Mesothelial cell of epicardium (in vitro differentiated cells): ENCODE measurements at regions not wholly inside any gene's neighbourhood (a gene's known extent, or its start where the extent isn't known, plus 50 kb on each side); places are given as distances from the start of the nearest gene placed in this dataset.

ENCODE experiments used
- DNase-seq, 2 experiments: peaks; one replicate each; pipeline ENCODE4 v3.0.0; 2021; ENCODE audit warnings: low spot score in 2 of 2; ENCODE audit not compliant: unreplicated experiment in 2 of 2
- H3K27ac Mint-ChIP-seq: 2 replicates; pipeline ENCODE4 v1.8.0; 2021; ENCODE audit warnings: mixed read lengths
- H3K27me3 Mint-ChIP-seq: 2 replicates; pipeline ENCODE4 v1.8.0; 2021; ENCODE audit warnings: low read depth, mixed read lengths
- H3K36me3 Mint-ChIP-seq: 2 replicates; pipeline ENCODE4 v1.8.0; 2021; ENCODE audit warnings: mixed read lengths
- H3K4me1 Mint-ChIP-seq: 2 replicates; pipeline ENCODE4 v1.8.0; 2021; ENCODE audit warnings: mixed read lengths
- H3K4me3 Mint-ChIP-seq: 2 replicates; pipeline ENCODE4 v1.8.0; 2021; ENCODE audit warnings: mild to moderate bottlenecking, moderate library complexity, mixed read lengths
- H3K9me3 Mint-ChIP-seq: 2 replicates; pipeline ENCODE4 v1.8.0; 2021; ENCODE audit warnings: mixed read lengths
- CTCF ChIP-seq: fragments of 200-600 bp; sonication (generic); IDR thresholded peaks from one replicate; pipeline ENCODE4 v1.5.0; 2021; ENCODE audit warnings: antibody characterized with exemption; ENCODE audit not compliant: unreplicated experiment

DNA sequence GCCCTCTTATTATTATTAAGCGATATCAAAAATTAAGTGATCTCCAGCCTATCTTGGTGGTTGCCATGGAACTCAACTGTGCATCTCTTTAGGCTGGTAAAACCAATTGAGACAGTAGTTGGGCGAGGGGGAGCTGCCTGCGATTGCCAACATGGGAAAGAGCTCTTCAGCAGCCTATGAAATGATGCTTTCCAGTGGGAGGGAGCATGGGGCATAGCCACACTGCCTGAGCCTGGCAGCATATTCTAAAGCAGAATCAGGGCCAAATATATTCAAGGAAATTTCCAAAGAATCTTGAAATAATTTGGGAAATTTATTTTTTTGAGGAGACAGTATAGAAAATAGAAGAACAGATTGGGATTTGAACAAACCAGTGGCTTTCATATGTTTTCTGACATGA lies 126.9 kb upstream of the DNAH14 start:
- TF ChIP-seq CTCF = no peak

DNA sequence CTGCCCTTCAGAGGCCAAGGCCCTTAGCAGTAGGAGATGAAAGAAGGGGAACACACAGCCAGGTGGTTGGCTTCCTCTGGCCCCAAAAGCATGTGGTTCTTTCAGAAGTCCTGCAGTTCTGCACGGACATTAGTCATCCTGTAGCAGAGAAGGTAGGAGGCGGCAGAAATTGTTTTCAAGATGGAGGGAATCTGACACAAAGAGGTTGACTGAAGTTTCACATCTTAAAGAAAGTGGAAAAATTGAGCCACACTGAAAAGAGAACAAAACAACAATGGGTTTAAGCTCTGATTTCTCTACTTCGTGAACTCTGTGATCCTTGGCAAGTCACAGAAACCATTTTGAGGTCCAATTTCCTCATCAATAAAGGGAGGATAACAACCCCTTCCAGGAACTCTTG lies 125.3 kb upstream of the DNAH14 start:
- Mint-ChIP-seq H3K4me3 (no peak overlapping the region), H3K27me3 (peaks cover 11% of the 10 kb centered on the region), H3K4me1 (no peaks in the 10 kb centered on the region), H3K9me3 (peaks cover 2% of the 10 kb centered on the region), H3K36me3 (no peaks in the 10 kb centered on the region), H3K27ac (no peak overlapping the region)
- no peak for DNase-seq
- no peak for TF ChIP-seq CTCF

More for the DNA sequence above, 126.9 kb upstream of the DNAH14 start:
- no peak overlapping the region for H3K27ac Mint-ChIP-seq
- no peak for DNase-seq
- H3K4me1 Mint-ChIP-seq = no peaks in the 10 kb centered on the region
- H3K4me3 Mint-ChIP-seq = no peak overlapping the region
- H3K9me3 Mint-ChIP-seq = no peaks in the 10 kb centered on the region
- peaks cover 11% of the 10 kb centered on the region for H3K27me3 Mint-ChIP-seq
- no peaks in the 10 kb centered on the region for H3K36me3 Mint-ChIP-seq

DNA sequence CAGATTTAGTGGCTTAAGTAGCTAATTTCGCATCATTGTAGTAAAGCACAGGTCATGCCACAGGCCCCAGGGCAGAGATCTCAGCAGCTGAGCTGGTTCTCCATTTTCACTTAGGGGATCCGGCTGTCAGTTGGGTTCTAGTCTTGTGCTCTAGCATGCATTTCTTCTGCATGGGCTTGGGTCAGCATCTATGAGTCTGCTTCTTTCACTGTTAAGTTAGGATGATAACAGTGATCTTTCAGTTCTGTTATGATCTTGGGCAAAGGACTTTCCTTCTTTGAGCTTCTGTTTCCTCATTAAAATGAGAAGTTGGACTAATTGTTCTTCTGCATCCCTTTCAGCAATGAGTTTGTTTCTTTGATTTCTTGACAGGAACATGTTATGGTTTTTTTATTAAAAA lies 123.6 kb upstream of the DNAH14 start:
- no peak overlapping the region for H3K4me3 Mint-ChIP-seq
- no peak for TF ChIP-seq CTCF
- no peaks in the 10 kb centered on the region for H3K36me3 Mint-ChIP-seq

DNA sequence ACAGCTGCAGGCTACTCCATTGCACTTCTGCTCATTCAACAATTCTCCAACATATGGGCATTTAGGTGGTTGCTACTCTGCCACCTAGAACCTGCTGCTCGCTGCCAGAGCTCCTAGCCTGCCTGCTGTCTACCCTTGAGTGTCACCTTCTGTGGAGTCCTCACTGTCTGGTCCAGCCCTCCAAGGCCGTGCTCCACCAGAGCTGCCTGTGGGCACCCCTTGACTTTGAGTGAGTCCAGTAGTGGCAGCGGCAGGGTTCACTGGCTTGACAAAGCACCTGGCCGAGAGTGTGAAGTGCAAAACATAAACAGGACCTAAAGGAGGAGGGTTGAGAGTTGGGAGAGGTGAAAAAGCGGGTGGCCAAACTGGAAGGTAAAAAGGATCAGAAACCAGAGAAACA lies 120.3 kb upstream of the DNAH14 start:
- Mint-ChIP-seq H3K4me1 (no peaks in the 10 kb centered on the region), H3K27ac (no peak overlapping the region), H3K4me3 (no peak overlapping the region), H3K9me3 (peaks cover 25% of the 10 kb centered on the region), H3K27me3 (peaks cover 11% of the 10 kb centered on the region), H3K36me3 (no peaks in the 10 kb centered on the region)
- TF ChIP-seq CTCF = no peak
- no peak for DNase-seq

More for the DNA sequence above, 123.6 kb upstream of the DNAH14 start:
- peaks cover 11% of the 10 kb centered on the region for H3K9me3 Mint-ChIP-seq
- DNase-seq = no peak
- no peaks in the 10 kb centered on the region for H3K4me1 Mint-ChIP-seq
- peaks cover 11% of the 10 kb centered on the region for H3K27me3 Mint-ChIP-seq
- H3K27ac Mint-ChIP-seq = no peak overlapping the region

DNA sequence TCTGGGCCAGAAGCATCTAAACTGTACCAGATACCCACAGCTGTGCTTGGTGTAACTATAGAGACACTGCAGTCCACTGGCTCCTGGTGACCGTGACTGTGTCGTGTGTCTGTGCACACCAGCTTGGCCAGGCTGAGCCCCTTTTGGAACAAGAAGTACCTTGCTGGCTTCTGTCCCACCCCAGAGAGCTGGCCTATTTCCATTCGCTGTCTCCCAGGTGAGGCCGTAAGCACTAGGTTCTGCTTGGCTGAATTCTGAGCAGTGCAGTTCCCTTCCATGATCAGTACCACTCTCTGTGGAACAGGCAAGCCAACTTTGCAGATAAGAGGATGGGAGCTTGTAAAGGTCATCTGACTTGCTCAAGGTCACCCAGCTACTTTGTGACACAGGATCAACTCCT lies 119.9 kb upstream of the DNAH14 start:
- no peak overlapping the region for H3K4me3 Mint-ChIP-seq
- peaks cover 25% of the 10 kb centered on the region for H3K9me3 Mint-ChIP-seq
- H3K4me1 Mint-ChIP-seq = no peaks in the 10 kb centered on the region
- H3K27me3 Mint-ChIP-seq = peaks cover 8% of the 10 kb centered on the region
- no peak for TF ChIP-seq CTCF
- no peaks in the 10 kb centered on the region for H3K36me3 Mint-ChIP-seq
- DNase-seq = no peak
- no peak overlapping the region for H3K27ac Mint-ChIP-seq

GRCh38 chr1:224811564-224811963 lies 117.9 kb upstream of the DNAH14 start:
- no peaks in the 10 kb centered on the region for H3K4me1 Mint-ChIP-seq
- no peak overlapping the region for H3K27ac Mint-ChIP-seq
- peaks cover 9% of the 10 kb centered on the region for H3K27me3 Mint-ChIP-seq
- H3K4me3 Mint-ChIP-seq = no peak overlapping the region
- peaks cover 33% of the 10 kb centered on the region for H3K9me3 Mint-ChIP-seq
- H3K36me3 Mint-ChIP-seq = no peaks in the 10 kb centered on the region
- no peak for DNase-seq
- no peak for TF ChIP-seq CTCF
